Esophagus squamous epithelium (tissue), 5 donors: ENCODE measurements at regions not wholly inside any gene's neighbourhood (a gene's known extent, or its start where the extent isn't known, plus 50 kb on each side); places are given as distances from the start of the nearest gene placed in this dataset.
"Not testable (repeated sequence)": the region's sequence is repeated elsewhere in the genome, so short reads cannot be mapped to it uniquely, and the experiment has no call there.

Experiments
- DNase-seq: peaks from one replicate; lab custom pipeline; 2025; lab: John Stamatoyannopoulos, UW
- H3K27ac ChIP-seq, 4 donors: fragments of 200-600 bp; sonication (generic); one replicate each; pipeline ENCODE4 v1.5.1; 2016 to 2019; ENCODE audit warnings: mild to moderate bottlenecking in 1 of 4
- H3K27me3 ChIP-seq, 4 donors: fragments of 200-600 bp; sonication (generic); 1 replicate in 3 of 4; 2 replicates in 1 of 4; pipeline versions ENCODE4 v1.5.1 to v1.6.0; 2017 to 2021; ENCODE audit warnings: antibody characterized with exemption in 1 of 4
- H3K36me3 ChIP-seq, 3 donors: fragments of 200-600 bp; sonication (generic); one replicate each; pipeline ENCODE4 v1.5.1; 2016 to 2019
- H3K4me1 ChIP-seq, 3 donors: fragments of 200-600 bp; sonication (generic); one replicate each; pipeline ENCODE4 v1.5.1; 2017 to 2019
- H3K4me3 ChIP-seq, 4 donors: fragments of 200-600 bp; sonication (generic); 1 replicate in 3 of 4; 2 replicates in 1 of 4; pipeline ENCODE4 v1.5.1; 2016 to 2019; ENCODE audit warnings: mild to moderate bottlenecking in 2 of 4, moderate library complexity in 1 of 4
- H3K9me3 ChIP-seq, 3 donors: fragments of 200-600 bp; sonication (generic); one replicate each; pipeline ENCODE4 v1.5.1; 2016 to 2019
- POLR2A ChIP-seq, 4 donors: fragments of 450-650 bp; IDR thresholded peaks; one replicate each; pipeline ENCODE4 v1.6.1; 2017; ENCODE audit warnings: antibody characterized with exemption in 4 of 4, mild to moderate bottlenecking in 4 of 4, moderate library complexity in 3 of 4
- WGBS, 2 donors: methylation state at CpG; one replicate each; pipeline ENCODE4 v1.1.5; 2018; 5-methylcytosine and 5-hydroxymethylcytosine counted together
- intact Hi-C: fragments of 100-400 bp; cut with DNase I; formaldehyde crosslinking; loops from one replicate; pipeline ENCODE4 v1.15.0; 2022
- TF ChIP-seq, protein P1 (sequence below), 6 experiments: fragments of 450-650 bp in 4 of 6; fragments of 200-600 bp in 2 of 6; sonication (generic) in 2 of 6; IDR thresholded peaks; one replicate each; pipeline ENCODE4 v1.5.1; 2016 to 2019; ENCODE audit warnings: antibody characterized with exemption in 6 of 6, mild to moderate bottlenecking in 4 of 6, moderate library complexity in 4 of 6
- donor health status: DM: yes; HTN: yes; CAD: no.

DNA sequence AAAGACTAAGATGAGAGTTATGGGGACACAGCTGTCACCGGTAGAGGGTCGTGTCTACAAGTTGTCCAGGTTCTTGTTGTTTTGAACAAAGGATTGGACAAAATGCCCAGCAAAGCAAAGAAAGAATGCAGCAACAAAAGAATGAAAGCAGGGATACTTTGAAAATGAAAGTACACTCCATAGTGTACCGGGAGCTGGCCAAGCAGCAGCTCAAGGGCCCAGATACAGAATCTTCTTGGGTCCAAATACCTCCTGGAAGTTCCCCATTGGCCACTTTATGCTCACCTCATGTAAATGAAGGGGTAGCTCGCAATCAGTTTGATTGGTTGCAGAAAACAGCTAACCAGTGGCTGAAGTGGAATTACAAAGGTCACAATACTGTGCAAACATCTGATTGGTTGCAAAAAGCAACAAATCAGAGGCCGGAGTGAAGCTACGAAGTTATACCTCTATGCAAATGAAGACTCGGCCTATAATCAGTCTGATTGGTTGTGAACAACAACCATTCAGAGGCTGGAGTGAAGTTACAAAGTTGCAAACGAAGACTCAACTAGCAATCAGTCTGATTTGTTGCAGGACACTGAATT is 474.9 kb upstream of the TMEFF2 start:
- intact Hi-C loops: no loop called here
- Histone ChIP-seq H3K36me3 (no peaks in the 10 kb centered on the region), H3K4me1 (no peaks in the 10 kb centered on the region), H3K27me3 (no peaks in the 10 kb centered on the region), H3K9me3 (no peaks in the 10 kb centered on the region), H3K4me3 (no peak overlapping the region), H3K27ac (no peak overlapping the region)
- no peak for DNase-seq
- 75% methylated on average over 8 of the region's 8 CpGs for WGBS, 2 donors
- TF ChIP-seq POLR2A (IDR thresholded peaks at IDR 0.05): no peak
- TF ChIP-seq, protein P1, sequence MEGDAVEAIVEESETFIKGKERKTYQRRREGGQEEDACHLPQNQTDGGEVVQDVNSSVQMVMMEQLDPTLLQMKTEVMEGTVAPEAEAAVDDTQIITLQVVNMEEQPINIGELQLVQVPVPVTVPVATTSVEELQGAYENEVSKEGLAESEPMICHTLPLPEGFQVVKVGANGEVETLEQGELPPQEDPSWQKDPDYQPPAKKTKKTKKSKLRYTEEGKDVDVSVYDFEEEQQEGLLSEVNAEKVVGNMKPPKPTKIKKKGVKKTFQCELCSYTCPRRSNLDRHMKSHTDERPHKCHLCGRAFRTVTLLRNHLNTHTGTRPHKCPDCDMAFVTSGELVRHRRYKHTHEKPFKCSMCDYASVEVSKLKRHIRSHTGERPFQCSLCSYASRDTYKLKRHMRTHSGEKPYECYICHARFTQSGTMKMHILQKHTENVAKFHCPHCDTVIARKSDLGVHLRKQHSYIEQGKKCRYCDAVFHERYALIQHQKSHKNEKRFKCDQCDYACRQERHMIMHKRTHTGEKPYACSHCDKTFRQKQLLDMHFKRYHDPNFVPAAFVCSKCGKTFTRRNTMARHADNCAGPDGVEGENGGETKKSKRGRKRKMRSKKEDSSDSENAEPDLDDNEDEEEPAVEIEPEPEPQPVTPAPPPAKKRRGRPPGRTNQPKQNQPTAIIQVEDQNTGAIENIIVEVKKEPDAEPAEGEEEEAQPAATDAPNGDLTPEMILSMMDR (IDR thresholded peaks at IDR 0.05): no peak

DNA sequence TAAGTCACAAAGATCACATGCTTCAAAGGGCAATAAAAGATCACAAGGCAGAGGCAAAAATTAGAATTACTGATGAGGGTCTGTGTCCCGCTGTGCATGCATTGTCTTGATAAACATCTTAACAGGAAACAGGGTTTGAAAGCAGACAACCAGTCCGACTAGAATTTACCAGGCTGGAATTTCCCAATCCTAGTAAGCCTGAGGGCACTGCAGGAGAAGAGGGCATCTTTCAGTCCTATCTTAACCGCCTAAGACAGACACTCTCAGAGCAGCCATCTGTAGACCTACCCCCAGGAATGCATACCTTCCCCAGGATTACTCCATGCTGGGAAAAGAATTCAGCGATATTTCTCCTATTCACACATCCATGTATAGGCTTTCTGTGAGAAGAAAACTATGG is 465.8 kb upstream of the TMEFF2 start:
- H3K4me1 ChIP-seq, H3K36me3 ChIP-seq, H3K4me3 ChIP-seq, H3K27me3 ChIP-seq, DNase-seq, H3K27ac ChIP-seq, intact Hi-C loops, H3K9me3 ChIP-seq: not testable (repeated sequence)
- 62 to 74% methylated on average over 4 of the region's 4 CpGs for WGBS, 2 donors

DNA sequence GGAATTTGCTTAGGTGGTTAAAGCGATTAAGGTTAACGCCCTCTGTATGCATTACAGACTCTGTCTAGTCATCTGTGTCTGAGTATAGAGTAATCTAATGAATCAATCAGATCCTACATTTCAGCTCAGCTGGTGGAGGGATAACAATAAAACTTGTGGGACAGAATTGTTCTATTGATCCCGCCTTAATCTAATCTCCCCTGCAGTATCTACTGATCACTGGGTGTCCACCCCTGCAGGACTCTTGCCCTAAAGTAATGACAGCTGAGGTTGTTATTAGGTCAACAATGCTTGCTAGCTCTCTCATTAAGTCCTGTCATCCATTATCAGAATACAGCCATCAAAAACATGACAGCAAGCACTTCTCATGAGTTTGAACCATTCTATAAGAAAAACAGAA is 462.6 kb upstream of the TMEFF2 start:
- no peak for TF ChIP-seq POLR2A (IDR thresholded peaks at IDR 0.05)
- TF ChIP-seq, protein P1 (IDR thresholded peaks at IDR 0.05): no peak
- Histone ChIP-seq H3K27me3 (no peaks in the 10 kb centered on the region), H3K27ac (no peak overlapping the region), H3K9me3 (no peaks in the 10 kb centered on the region), H3K36me3 (no peaks in the 10 kb centered on the region), H3K4me3 (no peak overlapping the region), H3K4me1 (no peaks in the 10 kb centered on the region)
- intact Hi-C loops: no loop called here
- WGBS, 2 donors: 63 to 85% methylated on average over 3 of the region's 3 CpGs
- DNase-seq: no peak

DNA sequence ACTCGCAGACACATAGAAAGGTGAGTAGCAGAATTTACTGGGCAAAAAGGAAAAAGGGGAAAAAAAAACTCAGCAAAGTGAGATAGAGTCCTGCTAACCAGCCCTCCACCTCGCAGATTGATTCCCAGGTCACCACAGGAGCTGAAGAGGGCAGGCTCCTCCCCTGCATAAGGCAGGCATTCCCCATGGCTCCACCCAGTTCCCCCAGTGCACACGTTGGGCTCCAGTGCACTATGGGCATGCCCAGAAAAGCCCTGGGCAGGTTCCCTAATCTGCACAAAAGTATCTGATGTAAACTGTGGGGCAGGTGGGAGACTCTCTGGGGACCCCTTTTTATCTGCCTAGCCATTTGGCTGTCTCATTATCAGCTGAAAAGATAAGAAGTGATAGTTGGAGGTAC is 461.2 kb upstream of the TMEFF2 start:
- Histone ChIP-seq H3K4me3 (no peak overlapping the region), H3K27me3 (no peaks in the 10 kb centered on the region), H3K9me3 (no peaks in the 10 kb centered on the region), H3K4me1 (no peaks in the 10 kb centered on the region), H3K27ac (no peak overlapping the region), H3K36me3 (no peaks in the 10 kb centered on the region)
- DNase-seq: no peak
- WGBS, 2 donors: 51 to 57% methylated on average over 2 to 3 of the region's 3 CpGs
- intact Hi-C loops: no loop called here
- TF ChIP-seq POLR2A (IDR thresholded peaks at IDR 0.05): no peak
- TF ChIP-seq, protein P1 (IDR thresholded peaks at IDR 0.05): no peak

DNA sequence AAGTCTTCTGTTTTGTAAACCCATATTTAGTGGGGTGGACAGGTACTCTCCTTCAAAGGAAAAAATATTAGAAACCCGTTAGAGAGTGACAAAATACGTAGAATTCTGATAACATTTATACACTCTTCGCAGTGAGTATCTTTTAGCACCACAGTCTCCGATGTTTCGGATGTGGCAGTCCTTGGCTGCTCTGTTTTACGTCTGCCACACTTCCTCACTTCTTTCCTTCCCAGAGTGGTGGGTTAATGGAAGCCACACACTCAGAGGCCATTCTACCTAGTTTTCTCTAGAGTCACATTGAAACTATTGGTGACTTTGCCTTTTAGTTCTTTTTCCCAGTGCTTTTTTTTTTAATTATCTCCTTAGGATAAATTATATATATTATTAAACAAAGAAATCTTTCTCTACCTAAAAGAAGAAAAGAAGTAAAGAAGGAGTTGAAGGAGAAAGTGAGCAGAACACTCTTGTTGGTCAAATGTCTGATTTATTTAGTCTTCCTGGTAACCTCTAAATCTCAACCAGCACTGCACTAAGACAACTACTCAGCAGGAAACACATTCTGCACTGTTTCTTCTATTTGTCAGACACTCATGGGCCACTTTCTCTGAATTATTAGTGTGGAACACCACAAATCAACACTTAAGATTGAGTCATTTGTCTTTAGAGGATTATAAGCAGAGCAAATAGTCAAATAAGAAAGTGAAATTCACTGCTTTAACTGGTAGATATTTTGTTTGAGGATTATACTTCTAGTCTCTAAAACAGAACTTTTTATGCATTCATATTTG is 451.3 kb upstream of the TMEFF2 start:
- WGBS, 2 donors: 67 to 78% methylated on average over 6 of the region's 6 CpGs
- DNase-seq: no peak
- Histone ChIP-seq H3K27me3 (no peaks in the 10 kb centered on the region), H3K9me3 (no peaks in the 10 kb centered on the region), H3K36me3 (no peaks in the 10 kb centered on the region), H3K4me1 (no peaks in the 10 kb centered on the region), H3K4me3 (no peak overlapping the region), H3K27ac (no peak overlapping the region)
- TF ChIP-seq, protein P1 (IDR thresholded peaks at IDR 0.05): no peak
- no peak for TF ChIP-seq POLR2A (IDR thresholded peaks at IDR 0.05)
- intact Hi-C loops: no loop called here
